ENCODE measurements at regions not wholly inside any gene's neighbourhood (a gene's known extent, or its start where the extent isn't known, plus 50 kb on each side); places are given as distances from the start of the nearest gene placed in this dataset.

GRCh38 chr4:158102904-158103303 lies 69.9 kb downstream of the GASK1B start:
- TF ChIP-seq CTCF (IDR thresholded peaks at IDR 0.05), result no peak
- no peak for TF ChIP-seq POLR2A (IDR thresholded peaks at IDR 0.05)
